Hepatocyte (in vitro differentiated cells): ENCODE measurements at regions not wholly inside any gene's neighbourhood (a gene's known extent, or its start where the extent isn't known, plus 50 kb on each side); places are given as distances from the start of the nearest gene placed in this dataset.

Experiments used
- DNase-seq: peaks from one replicate; pipeline ENCODE4 v3.0.0-alpha.2; 2016; ENCODE audit warnings: low spot score
- H2AFZ ChIP-seq: fragments of 200-600 bp; sonication (generic); 2 replicates; pipeline ENCODE4 v1.6.0; 2016; ENCODE audit warnings: antibody characterized with exemption, mild to moderate bottlenecking
- H3K27ac ChIP-seq: fragments of 200-600 bp; sonication (generic); 2 replicates; pipeline ENCODE4 v1.5.1; 2016; ENCODE audit warnings: mild to moderate bottlenecking
- H3K27me3 ChIP-seq: fragments of 200-600 bp; sonication (generic); 2 replicates; pipeline ENCODE4 v1.6.1; 2016
- H3K36me3 ChIP-seq: fragments of 200-600 bp; sonication (generic); replicated peaks from 2 replicates; pipeline ENCODE4 v1.5.1; 2016; ENCODE audit warnings: low read depth; ENCODE audit not compliant: insufficient read depth
- H3K4me1 ChIP-seq: fragments of 200-600 bp; sonication (generic); 2 replicates; pipeline ENCODE4 v1.5.1; 2016; ENCODE audit warnings: mild to moderate bottlenecking, moderate library complexity; ENCODE audit not compliant: insufficient read depth
- H3K4me2 ChIP-seq: fragments of 200-600 bp; sonication (generic); 2 replicates; pipeline ENCODE4 v1.6.0; 2016
- H3K4me3 ChIP-seq: fragments of 200-600 bp; sonication (generic); 2 replicates; pipeline ENCODE4 v1.5.1; 2016; ENCODE audit warnings: mild to moderate bottlenecking
- H3K79me2 ChIP-seq: fragments of 200-600 bp; sonication (generic); 2 replicates; pipeline ENCODE4 v1.6.0; 2017; ENCODE audit warnings: mild to moderate bottlenecking
- H3K9me2 ChIP-seq: fragments of 200-600 bp; sonication (generic); replicated peaks from 2 replicates; pipeline ENCODE4 v1.6.0; 2017; ENCODE audit warnings: mild to moderate bottlenecking; ENCODE audit not compliant: insufficient read depth
- H3K9me3 ChIP-seq: fragments of 200-600 bp; sonication (generic); 2 replicates; pipeline ENCODE4 v1.5.1; 2016; ENCODE audit warnings: low read depth, mild to moderate bottlenecking
- H4K20me1 ChIP-seq: fragments of 200-600 bp; sonication (generic); 2 replicates; pipeline ENCODE4 v1.6.0; 2016; ENCODE audit warnings: mild to moderate bottlenecking; ENCODE audit not compliant: insufficient read depth, poor library complexity, severe bottlenecking
- EZH2 ChIP-seq: fragments of 200-600 bp; sonication (generic); IDR thresholded peaks from 2 replicates; pipeline ENCODE4 v1.6.1; 2016; ENCODE audit warnings: antibody characterized with exemption, mild to moderate bottlenecking, borderline replicate concordance
- EZH2phosphoT487 ChIP-seq: fragments of 200-600 bp; sonication (generic); IDR thresholded peaks from one replicate; pipeline ENCODE4 v1.6.1; 2018; ENCODE audit warnings: antibody characterized with exemption, mild to moderate bottlenecking, low read depth, moderate library complexity; ENCODE audit not compliant: unreplicated experiment, severe bottlenecking
- WGBS: methylation state at CpG from one replicate; pipeline ENCODE4 v1.1.6; 2016; ENCODE audit warnings: low lambda C conversion rate; ENCODE audit errors: missing lambda C conversion rate; 5-methylcytosine and 5-hydroxymethylcytosine counted together
- TF ChIP-seq, protein P1 (sequence below): fragments of 200-600 bp; sonication (generic); IDR thresholded peaks from 2 replicates; pipeline ENCODE4 v1.5.1; 2016; ENCODE audit warnings: antibody characterized with exemption, mild to moderate bottlenecking; ENCODE audit not compliant: poor library complexity

DNA sequence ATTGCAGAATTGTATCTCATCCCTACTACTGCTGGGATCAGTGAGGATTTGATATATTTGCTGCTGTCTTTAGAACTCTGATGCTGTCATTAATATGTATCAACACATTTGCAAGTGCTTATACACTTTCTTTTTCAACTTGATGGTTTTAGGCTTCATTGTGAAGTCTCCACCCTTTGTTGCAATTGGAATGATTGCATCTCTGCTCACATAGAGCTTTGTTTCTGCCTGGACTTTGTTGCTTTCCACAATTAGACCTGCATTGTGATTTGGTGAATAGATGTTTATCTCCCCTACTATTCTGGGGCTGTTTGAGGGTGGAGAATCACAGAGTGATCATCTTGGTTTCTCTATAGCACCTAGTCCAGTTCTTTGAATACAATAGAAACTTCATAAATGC lies 666.7 kb downstream of the EPM2A start:
- Histone ChIP-seq H3K79me2 (no peaks in the 10 kb centered on the region), H4K20me1 (no peaks in the 10 kb centered on the region), H3K27ac (no peak overlapping the region), H3K4me2 (no peak overlapping the region), H3K9me3 (no peaks in the 10 kb centered on the region), H3K36me3 (no peaks in the 10 kb centered on the region), H3K9me2 (no peaks in the 10 kb centered on the region), H3K4me3 (no peak overlapping the region), H2AFZ (no peak overlapping the region), H3K4me1 (no peaks in the 10 kb centered on the region), H3K27me3 (no peaks in the 10 kb centered on the region)
- no peak for DNase-seq
- TF ChIP-seq, protein P1, sequence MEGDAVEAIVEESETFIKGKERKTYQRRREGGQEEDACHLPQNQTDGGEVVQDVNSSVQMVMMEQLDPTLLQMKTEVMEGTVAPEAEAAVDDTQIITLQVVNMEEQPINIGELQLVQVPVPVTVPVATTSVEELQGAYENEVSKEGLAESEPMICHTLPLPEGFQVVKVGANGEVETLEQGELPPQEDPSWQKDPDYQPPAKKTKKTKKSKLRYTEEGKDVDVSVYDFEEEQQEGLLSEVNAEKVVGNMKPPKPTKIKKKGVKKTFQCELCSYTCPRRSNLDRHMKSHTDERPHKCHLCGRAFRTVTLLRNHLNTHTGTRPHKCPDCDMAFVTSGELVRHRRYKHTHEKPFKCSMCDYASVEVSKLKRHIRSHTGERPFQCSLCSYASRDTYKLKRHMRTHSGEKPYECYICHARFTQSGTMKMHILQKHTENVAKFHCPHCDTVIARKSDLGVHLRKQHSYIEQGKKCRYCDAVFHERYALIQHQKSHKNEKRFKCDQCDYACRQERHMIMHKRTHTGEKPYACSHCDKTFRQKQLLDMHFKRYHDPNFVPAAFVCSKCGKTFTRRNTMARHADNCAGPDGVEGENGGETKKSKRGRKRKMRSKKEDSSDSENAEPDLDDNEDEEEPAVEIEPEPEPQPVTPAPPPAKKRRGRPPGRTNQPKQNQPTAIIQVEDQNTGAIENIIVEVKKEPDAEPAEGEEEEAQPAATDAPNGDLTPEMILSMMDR: no peak
- no peak for TF ChIP-seq EZH2phosphoT487
- TF ChIP-seq EZH2: no peak

DNA sequence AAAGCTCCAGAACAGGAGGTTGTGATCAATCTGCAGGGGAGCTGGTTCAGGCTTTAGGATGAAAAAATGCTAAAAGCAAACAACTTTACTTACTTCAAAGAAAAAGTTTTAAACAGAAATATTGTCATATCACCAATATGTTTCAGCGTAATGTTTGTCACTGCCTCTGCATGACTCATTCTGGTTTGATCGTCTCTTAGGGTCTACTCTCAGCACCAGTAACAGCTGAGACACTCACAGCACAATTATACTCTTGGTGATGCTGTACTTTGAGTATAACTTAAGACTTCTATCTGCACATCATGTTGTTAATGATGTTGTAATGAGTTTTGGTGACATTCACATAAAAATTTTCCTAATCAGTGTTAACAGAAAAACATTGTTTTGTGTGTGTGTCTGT lies 665.4 kb downstream of the EPM2A start:
- WGBS: 72% methylated on average over 2 of the region's 2 CpGs
- Histone ChIP-seq H3K4me1 (no peaks in the 10 kb centered on the region), H3K79me2 (no peaks in the 10 kb centered on the region), H3K9me3 (no peaks in the 10 kb centered on the region), H3K36me3 (no peaks in the 10 kb centered on the region), H3K9me2 (no peaks in the 10 kb centered on the region), H3K27me3 (no peaks in the 10 kb centered on the region), H3K4me3 (no peak overlapping the region), H3K27ac (no peak overlapping the region), H2AFZ (no peak overlapping the region), H3K4me2 (no peak overlapping the region), H4K20me1 (no peaks in the 10 kb centered on the region)
- no peak for DNase-seq
- TF ChIP-seq EZH2: no peak
- no peak for TF ChIP-seq EZH2phosphoT487
- TF ChIP-seq, protein P1: no peak

DNA sequence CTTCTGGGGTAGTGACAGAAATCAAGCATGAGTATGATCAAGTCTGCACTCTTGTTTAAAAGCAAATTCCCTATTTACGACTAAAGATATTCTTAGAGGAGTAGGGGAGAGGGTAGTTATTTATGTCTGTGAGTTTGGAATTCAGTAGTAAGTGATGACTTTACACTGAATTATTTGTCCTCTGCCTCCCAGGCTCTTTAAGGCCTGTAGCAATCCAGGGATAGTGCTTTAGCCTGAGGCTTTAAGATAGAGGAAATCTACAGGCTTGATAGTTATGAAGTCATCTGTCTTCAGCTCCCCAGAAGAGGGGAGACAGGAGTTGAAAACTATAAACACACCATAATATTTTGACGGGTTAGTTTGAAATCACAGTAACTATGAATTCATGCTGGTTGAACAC lies 664.5 kb downstream of the EPM2A start:
- Histone ChIP-seq H3K9me3 (no peaks in the 10 kb centered on the region), H3K9me2 (no peaks in the 10 kb centered on the region), H3K27ac (no peak overlapping the region), H3K79me2 (no peaks in the 10 kb centered on the region), H2AFZ (no peak overlapping the region), H4K20me1 (no peaks in the 10 kb centered on the region), H3K4me2 (no peak overlapping the region), H3K27me3 (no peaks in the 10 kb centered on the region), H3K4me3 (no peak overlapping the region), H3K36me3 (no peaks in the 10 kb centered on the region), H3K4me1 (no peaks in the 10 kb centered on the region)
- WGBS: 68% methylated on average over 2 of the region's 2 CpGs
- no peak for DNase-seq
- TF ChIP-seq EZH2phosphoT487: no peak
- TF ChIP-seq, protein P1: no peak
- no peak for TF ChIP-seq EZH2

DNA sequence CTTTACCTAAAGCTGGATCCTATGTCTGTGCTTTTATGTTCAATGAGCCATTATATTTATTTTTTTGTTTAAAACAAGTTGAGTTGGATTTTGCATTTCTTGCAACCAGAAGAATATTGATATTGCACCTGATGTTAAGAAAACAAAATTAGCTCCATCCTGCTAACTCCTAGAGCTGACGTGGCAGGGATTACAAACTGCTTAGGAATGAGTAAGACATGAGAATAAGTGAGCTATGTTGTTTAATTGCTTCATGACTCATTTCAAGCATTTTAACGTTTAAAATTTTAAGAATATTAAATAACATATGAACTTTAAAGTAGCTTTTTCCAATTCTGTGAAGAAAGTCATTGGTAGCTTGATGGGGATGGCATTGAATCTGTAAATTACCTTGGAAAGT lies 663.5 kb downstream of the EPM2A start:
- DNase-seq: no peak
- no peak overlapping the region for H3K4me2 ChIP-seq
- H3K27ac ChIP-seq: no peak overlapping the region
- WGBS: 84% methylated on average over 2 of the region's 2 CpGs
- no peaks in the 10 kb centered on the region for H3K9me3 ChIP-seq
- H4K20me1 ChIP-seq: no peaks in the 10 kb centered on the region
- H3K36me3 ChIP-seq: no peaks in the 10 kb centered on the region
- no peaks in the 10 kb centered on the region for H3K9me2 ChIP-seq
- H3K27me3 ChIP-seq: no peaks in the 10 kb centered on the region
- no peak overlapping the region for H3K4me3 ChIP-seq
- no peaks in the 10 kb centered on the region for H3K79me2 ChIP-seq
- no peaks in the 10 kb centered on the region for H3K4me1 ChIP-seq
- TF ChIP-seq EZH2phosphoT487 (no peak), EZH2 (no peak)
- TF ChIP-seq, protein P1: no peak
- H2AFZ ChIP-seq: no peak overlapping the region
